H9 (cell line): ENCODE measurements at regions not wholly inside any gene's neighbourhood (a gene's known extent, or its start where the extent isn't known, plus 50 kb on each side); places are given as distances from the start of the nearest gene placed in this dataset.
A peak's percentile ranks its signal among the peaks of the same experiment; 100 is the strongest.

ENCODE experiments used
- DNase-seq: peaks from one replicate; pipeline ENCODE4 v3.0.0-alpha.2; 2017
- H2AFZ ChIP-seq: one replicate; pipeline ENCODE4 v1.6.1; 2013; ENCODE audit warnings: mild to moderate bottlenecking, low read length, control low read depth, moderate library complexity
- H2AK5ac ChIP-seq: 2 replicates; pipeline ENCODE4 v1.6.1; 2013; ENCODE audit warnings: low read length, control low read depth, mixed read lengths; ENCODE audit not compliant: insufficient read length
- H2BK120ac ChIP-seq: one replicate; pipeline ENCODE4 v1.6.1; 2013; ENCODE audit warnings: low read depth, mild to moderate bottlenecking, low read length, control low read depth, inconsistent platforms; ENCODE audit not compliant: poor library complexity, severe bottlenecking
- H2BK12ac ChIP-seq: 2 replicates; pipeline ENCODE4 v1.6.1; 2013; ENCODE audit warnings: low read length, control low read depth, mixed read lengths, low read depth; ENCODE audit not compliant: insufficient read length
- H2BK15ac ChIP-seq: 2 replicates; pipeline ENCODE4 v1.6.1; 2013; ENCODE audit warnings: low read depth, low read length, control low read depth
- H2BK20ac ChIP-seq: one replicate; pipeline ENCODE4 v1.6.1; 2013; ENCODE audit warnings: low read depth, mild to moderate bottlenecking, low read length, control low read depth, inconsistent platforms; ENCODE audit not compliant: poor library complexity, severe bottlenecking
- H2BK5ac ChIP-seq: 2 replicates; pipeline ENCODE4 v1.6.1; 2013; ENCODE audit warnings: low read length, control low read depth, mixed read lengths; ENCODE audit not compliant: insufficient read length
- H3K14ac ChIP-seq: 2 replicates; pipeline ENCODE4 v1.6.1; 2013; ENCODE audit warnings: low read length, control low read depth; ENCODE audit not compliant: insufficient read depth
- H3K18ac ChIP-seq: 2 replicates; pipeline ENCODE4 v1.6.1; 2013; ENCODE audit warnings: low read depth, mild to moderate bottlenecking, mixed read lengths, low read length, control low read depth; ENCODE audit not compliant: insufficient read length
- H3K23ac ChIP-seq: 2 replicates; pipeline ENCODE4 v1.6.1; 2013; ENCODE audit warnings: low read length, control low read depth, mixed read lengths, low read depth; ENCODE audit not compliant: insufficient read length
- H3K23me2 ChIP-seq: 2 replicates; pipeline ENCODE4 v1.6.1; 2013; ENCODE audit warnings: low read depth, mild to moderate bottlenecking, mixed read lengths, low read length, control low read depth; ENCODE audit not compliant: insufficient read length, poor library complexity, severe bottlenecking
- H3K27ac ChIP-seq: 2 replicates; pipeline ENCODE4 v1.5.1; 2013; ENCODE audit warnings: low read length, control low read depth, mixed read lengths, low read depth; ENCODE audit not compliant: insufficient read length
- H3K27me3 ChIP-seq: 2 replicates; pipeline ENCODE4 v1.6.1; 2013; ENCODE audit warnings: low read length, control low read depth, inconsistent platforms; ENCODE audit not compliant: insufficient read depth
- H3K4ac ChIP-seq: 2 replicates; pipeline ENCODE4 v1.6.1; 2013; ENCODE audit warnings: low read depth, mild to moderate bottlenecking, control low read depth, inconsistent platforms, low read length, moderate library complexity
- H3K4me1 ChIP-seq: 2 replicates; pipeline ENCODE4 v1.6.1; 2013; ENCODE audit warnings: low read length, control low read depth, inconsistent platforms; ENCODE audit not compliant: insufficient read depth
- H3K4me2 ChIP-seq: 2 replicates; pipeline ENCODE4 v1.6.1; 2013; ENCODE audit warnings: low read length, control low read depth, mixed read lengths; ENCODE audit not compliant: insufficient read length, insufficient read depth
- H3K56ac ChIP-seq: 2 replicates; pipeline ENCODE4 v1.6.1; 2013; ENCODE audit warnings: low read depth, mild to moderate bottlenecking, mixed read lengths, low read length, control low read depth; ENCODE audit not compliant: insufficient read length
- H3K79me1 ChIP-seq: 2 replicates; pipeline ENCODE4 v1.6.1; 2013; ENCODE audit warnings: low read depth, mild to moderate bottlenecking, moderate library complexity, low read length, control low read depth, inconsistent platforms; ENCODE audit not compliant: insufficient read depth, poor library complexity, severe bottlenecking
- H3K79me2 ChIP-seq: 2 replicates; pipeline ENCODE4 v1.6.1; 2013; ENCODE audit warnings: low read length, control low read depth, inconsistent platforms; ENCODE audit not compliant: insufficient read depth
- H3K9ac ChIP-seq: 2 replicates; pipeline ENCODE4 v1.6.1; 2013; ENCODE audit warnings: low read length, control low read depth, mixed read lengths; ENCODE audit not compliant: insufficient read length; ENCODE audit errors: extremely low read depth
- H3K9me3 ChIP-seq: one replicate; pipeline ENCODE4 v1.6.1; 2013; ENCODE audit warnings: low read depth, low read length, inconsistent platforms; ENCODE audit not compliant: control insufficient read depth
- H3T11ph ChIP-seq: one replicate; pipeline ENCODE4 v1.6.1; 2013; ENCODE audit warnings: mild to moderate bottlenecking, low read length, control low read depth, inconsistent platforms
- H4K20me1 ChIP-seq: one replicate; pipeline ENCODE4 v1.6.1; 2013; ENCODE audit not compliant: control insufficient read depth, insufficient read length, insufficient read depth
- H4K5ac ChIP-seq: 2 replicates; pipeline ENCODE4 v1.6.1; 2013; ENCODE audit warnings: low read depth, mild to moderate bottlenecking, mixed read lengths, low read length, control low read depth; ENCODE audit not compliant: insufficient read length
- H4K8ac ChIP-seq: replicated peaks from 2 replicates; pipeline ENCODE4 v1.6.1; 2013; ENCODE audit warnings: low read length, control low read depth, mixed read lengths, low read depth; ENCODE audit not compliant: insufficient read length
- H4K91ac ChIP-seq: 2 replicates; pipeline ENCODE4 v1.6.1; 2013; ENCODE audit warnings: low read depth, mild to moderate bottlenecking, moderate library complexity, mixed read lengths, low read length, control low read depth; ENCODE audit not compliant: insufficient read length
- H3K27ac Mint-ChIP-seq, 3 experiments: 2 replicates in 2 of 3; 3 replicates in 1 of 3; pipeline ENCODE4 v1.8.0; 2020 to 2021; ENCODE audit warnings: mixed read lengths in 3 of 3, mild to moderate bottlenecking in 1 of 3, moderate library complexity in 1 of 3
- H3K27me3 Mint-ChIP-seq: 2 replicates; pipeline ENCODE4 v1.8.0; 2021; ENCODE audit warnings: low read depth, mild to moderate bottlenecking, moderate library complexity, mixed read lengths
- H3K36me3 Mint-ChIP-seq, 3 experiments: 2 replicates in 2 of 3; 3 replicates in 1 of 3; pipeline ENCODE4 v1.8.0; 2020 to 2021; ENCODE audit warnings: low read depth in 3 of 3, mixed read lengths in 3 of 3; ENCODE audit not compliant: insufficient read depth in 1 of 3
- H3K4me1 Mint-ChIP-seq, 2 experiments: 2 replicates each; pipeline ENCODE4 v1.8.0; 2020; ENCODE audit warnings: mixed read lengths in 2 of 2
- H3K4me3 Mint-ChIP-seq, 2 experiments: 2 replicates in 1 of 2; 3 replicates in 1 of 2; pipeline ENCODE4 v1.8.0; 2020 to 2021; ENCODE audit warnings: mild to moderate bottlenecking in 2 of 2, mixed read lengths in 2 of 2, moderate library complexity in 1 of 2
- H3K9me3 Mint-ChIP-seq, 2 experiments: 2 replicates in 1 of 2; 3 replicates in 1 of 2; pipeline ENCODE4 v1.8.0; 2020; ENCODE audit warnings: mild to moderate bottlenecking in 2 of 2, mixed read lengths in 2 of 2, moderate library complexity in 1 of 2
- WGBS: extraction: QIAGEN DNeasy Blood & Tissue Kit; methylation state at CpG from one replicate; pipeline ENCODE4 v1.1.7; 2013; ENCODE audit warnings: missing lambda C conversion rate, low lambda C conversion rate, mixed read lengths; ENCODE audit not compliant: insufficient read length; ENCODE audit errors: extremely low coverage; 5-methylcytosine and 5-hydroxymethylcytosine counted together
- TF ChIP-seq, protein P1 (sequence below): fragments of 200-600 bp; sonication (generic); conservative IDR thresholded peaks from 3 replicates; pipeline ENCODE4 v1.8.0; 2021; ENCODE audit warnings: antibody characterized with exemption, mild to moderate bottlenecking

DNA sequence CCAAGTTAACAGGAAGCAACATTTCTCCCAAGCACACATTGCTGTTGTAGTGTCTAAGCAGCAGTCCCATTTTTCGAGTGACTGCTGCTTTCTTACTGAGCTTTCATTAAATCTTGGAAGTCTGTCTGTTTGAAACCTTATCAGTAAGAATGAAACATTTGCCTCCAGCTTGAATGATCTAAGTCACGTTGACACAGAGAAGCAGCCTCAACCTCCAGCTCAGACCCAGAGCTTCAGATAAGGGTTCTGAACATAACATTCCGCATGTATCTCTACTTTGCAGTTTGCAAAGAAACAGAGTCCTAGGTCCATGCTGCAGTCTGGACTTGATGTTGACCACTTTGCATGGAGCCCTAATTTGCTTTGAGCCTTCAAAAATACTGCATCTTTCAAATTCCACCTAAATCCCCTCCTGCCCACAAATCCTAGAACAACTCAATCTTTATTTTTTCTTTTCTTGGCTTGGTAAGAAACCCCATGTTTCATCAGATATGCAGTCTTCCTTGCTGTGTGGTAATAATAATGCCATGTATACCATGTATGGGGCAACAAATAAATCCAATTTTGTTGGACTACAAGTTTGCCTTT lies 698.7 kb upstream of the IGFBP3 start:
- Mint-ChIP-seq H3K4me3 (no peak overlapping the region), H3K9me3 (no peaks in the 10 kb centered on the region), H3K27me3 (no peaks in the 10 kb centered on the region), H3K4me1 (peaks cover 7 to 9% of the 10 kb centered on the region in 2 experiments), H3K27ac (no peak overlapping the region), H3K36me3 (no peaks in the 10 kb centered on the region)
- Histone ChIP-seq H3K79me2 (no peaks in the 10 kb centered on the region), H4K91ac (no peak overlapping the region), H4K20me1 (no peaks in the 10 kb centered on the region), H3K27me3 (no peaks in the 10 kb centered on the region), H3K23me2 (no peaks in the 10 kb centered on the region), H3K9me3 (no peaks in the 10 kb centered on the region), H3K4me1 (no peaks in the 10 kb centered on the region), H3K23ac (no peak overlapping the region), H3K56ac (no peak overlapping the region), H2BK12ac (no peak overlapping the region), H3K9ac (no peak overlapping the region), H2BK120ac (no peak overlapping the region), H3K27ac (no peak overlapping the region), H2BK20ac (no peak overlapping the region), H3T11ph (no peak overlapping the region), H3K18ac (no peak overlapping the region), H2BK5ac (no peak overlapping the region), H3K4me2 (no peak overlapping the region), H3K4ac (no peak overlapping the region), H4K5ac (no peak overlapping the region), H2BK15ac (no peak overlapping the region), H2AK5ac (no peak overlapping the region), H3K79me1 (no peaks in the 10 kb centered on the region), H2AFZ (peak overlapping the region; percentile 62), H4K8ac (no peak overlapping the region), H3K14ac (no peak overlapping the region)
- TF ChIP-seq, protein P1, sequence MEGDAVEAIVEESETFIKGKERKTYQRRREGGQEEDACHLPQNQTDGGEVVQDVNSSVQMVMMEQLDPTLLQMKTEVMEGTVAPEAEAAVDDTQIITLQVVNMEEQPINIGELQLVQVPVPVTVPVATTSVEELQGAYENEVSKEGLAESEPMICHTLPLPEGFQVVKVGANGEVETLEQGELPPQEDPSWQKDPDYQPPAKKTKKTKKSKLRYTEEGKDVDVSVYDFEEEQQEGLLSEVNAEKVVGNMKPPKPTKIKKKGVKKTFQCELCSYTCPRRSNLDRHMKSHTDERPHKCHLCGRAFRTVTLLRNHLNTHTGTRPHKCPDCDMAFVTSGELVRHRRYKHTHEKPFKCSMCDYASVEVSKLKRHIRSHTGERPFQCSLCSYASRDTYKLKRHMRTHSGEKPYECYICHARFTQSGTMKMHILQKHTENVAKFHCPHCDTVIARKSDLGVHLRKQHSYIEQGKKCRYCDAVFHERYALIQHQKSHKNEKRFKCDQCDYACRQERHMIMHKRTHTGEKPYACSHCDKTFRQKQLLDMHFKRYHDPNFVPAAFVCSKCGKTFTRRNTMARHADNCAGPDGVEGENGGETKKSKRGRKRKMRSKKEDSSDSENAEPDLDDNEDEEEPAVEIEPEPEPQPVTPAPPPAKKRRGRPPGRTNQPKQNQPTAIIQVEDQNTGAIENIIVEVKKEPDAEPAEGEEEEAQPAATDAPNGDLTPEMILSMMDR = no peak
- WGBS = no CpG with 5 or more reads among the region's 3 CpGs
- DNase-seq = no peak
